ENCODE measurements at regions not wholly inside any gene's neighbourhood (a gene's known extent, or its start where the extent isn't known, plus 50 kb on each side); places are given as distances from the start of the nearest gene placed in this dataset.

DNA sequence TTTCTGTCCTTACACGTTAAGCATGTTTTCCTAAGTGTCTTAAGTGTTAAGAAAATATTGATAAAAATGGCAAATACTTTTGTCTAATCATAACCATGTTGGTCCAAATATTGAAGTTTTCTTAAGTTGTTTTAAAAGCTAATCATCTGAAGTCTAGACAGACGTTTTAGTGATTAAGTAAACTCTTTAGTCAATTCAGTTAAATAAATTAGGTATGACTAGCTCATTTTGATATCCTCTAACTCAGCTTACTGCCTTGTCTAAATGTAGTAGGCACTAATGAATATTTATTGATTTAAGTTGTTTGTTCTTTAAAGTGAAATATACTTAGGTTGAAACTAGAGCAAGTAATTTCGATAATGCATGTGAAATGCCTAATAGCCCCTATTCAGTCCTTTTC, 471.8 kb upstream of the CHST9 start:
- DNase-seq (no peak), ATAC-seq (no peak)
- Histone ChIP-seq H3K4me3 (no peak overlapping the region), H3K4me1 (ENCODE audit: low read depth) (no peaks in the 10 kb centered on the region), H3K36me3 (ENCODE audit: low read depth) (no peaks in the 10 kb centered on the region), H3K9me3 (no peaks in the 10 kb centered on the region)
- TF ChIP-seq, protein P1, sequence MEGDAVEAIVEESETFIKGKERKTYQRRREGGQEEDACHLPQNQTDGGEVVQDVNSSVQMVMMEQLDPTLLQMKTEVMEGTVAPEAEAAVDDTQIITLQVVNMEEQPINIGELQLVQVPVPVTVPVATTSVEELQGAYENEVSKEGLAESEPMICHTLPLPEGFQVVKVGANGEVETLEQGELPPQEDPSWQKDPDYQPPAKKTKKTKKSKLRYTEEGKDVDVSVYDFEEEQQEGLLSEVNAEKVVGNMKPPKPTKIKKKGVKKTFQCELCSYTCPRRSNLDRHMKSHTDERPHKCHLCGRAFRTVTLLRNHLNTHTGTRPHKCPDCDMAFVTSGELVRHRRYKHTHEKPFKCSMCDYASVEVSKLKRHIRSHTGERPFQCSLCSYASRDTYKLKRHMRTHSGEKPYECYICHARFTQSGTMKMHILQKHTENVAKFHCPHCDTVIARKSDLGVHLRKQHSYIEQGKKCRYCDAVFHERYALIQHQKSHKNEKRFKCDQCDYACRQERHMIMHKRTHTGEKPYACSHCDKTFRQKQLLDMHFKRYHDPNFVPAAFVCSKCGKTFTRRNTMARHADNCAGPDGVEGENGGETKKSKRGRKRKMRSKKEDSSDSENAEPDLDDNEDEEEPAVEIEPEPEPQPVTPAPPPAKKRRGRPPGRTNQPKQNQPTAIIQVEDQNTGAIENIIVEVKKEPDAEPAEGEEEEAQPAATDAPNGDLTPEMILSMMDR (IDR thresholded peaks at IDR 0.05): no peak
- intact Hi-C loops (cut with DNase I, micrococcal nuclease): no loop called here

DNA sequence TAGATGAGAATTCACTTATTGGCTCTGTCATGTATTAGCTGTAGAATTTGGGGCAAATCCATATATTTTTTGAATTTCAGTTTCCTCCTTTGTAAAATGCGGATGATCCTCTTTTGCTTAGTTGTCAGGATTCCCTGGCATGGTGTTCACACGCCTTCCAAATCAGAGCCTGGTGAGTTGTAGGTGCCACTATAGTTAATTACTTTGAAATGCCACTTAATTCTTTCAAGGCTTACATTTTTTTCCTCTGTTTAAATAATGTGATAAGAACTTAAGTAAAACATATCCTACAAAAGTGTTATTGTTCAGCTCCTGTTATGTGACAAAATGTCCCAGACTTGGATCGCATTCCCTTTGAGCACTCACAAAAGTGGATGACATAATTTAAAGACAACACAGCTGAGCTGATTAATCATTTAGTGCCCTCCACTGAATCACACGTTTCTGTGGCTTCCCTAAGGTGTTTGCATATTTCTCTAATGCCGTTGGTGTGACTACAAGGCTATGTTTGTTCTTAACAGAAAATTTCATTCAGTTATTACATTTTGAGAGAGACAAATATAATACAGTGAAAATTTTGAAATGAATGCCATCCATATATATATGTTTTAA, 471.2 kb upstream of the CHST9 start:
- TF ChIP-seq, protein P1 (IDR thresholded peaks at IDR 0.05): no peak
- ATAC-seq (no peak), DNase-seq (no peak)
- Histone ChIP-seq H3K9me3 (no peaks in the 10 kb centered on the region), H3K4me3 (no peak overlapping the region), H3K4me1 (ENCODE audit: low read depth) (no peaks in the 10 kb centered on the region), H3K36me3 (ENCODE audit: low read depth) (no peaks in the 10 kb centered on the region)
- intact Hi-C loops (cut with DNase I, micrococcal nuclease): no loop called here

DNA sequence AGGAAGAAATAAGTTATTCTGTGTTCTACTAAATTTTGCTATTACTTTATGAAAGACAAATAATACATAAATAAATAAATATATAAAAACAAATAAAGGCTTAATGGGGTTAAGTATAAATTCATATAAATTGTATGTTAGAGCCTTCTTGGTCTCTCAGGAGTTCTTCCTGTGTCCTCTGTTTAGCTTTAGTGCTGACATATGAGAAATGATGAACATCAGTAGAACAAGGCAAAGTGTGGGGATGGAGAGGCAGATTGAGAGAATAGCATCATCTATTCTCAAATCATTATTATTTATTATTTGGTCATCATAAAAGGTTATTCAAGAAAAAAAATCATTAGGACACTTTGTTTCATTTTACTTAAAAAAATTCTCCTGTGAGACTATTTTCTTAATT, 468.1 kb upstream of the CHST9 start:
- intact Hi-C loops (cut with DNase I, micrococcal nuclease): no loop called here
- H3K9me3 ChIP-seq: no peaks in the 10 kb centered on the region
- no peak for ATAC-seq
- no peaks in the 10 kb centered on the region for H3K36me3 ChIP-seq (ENCODE audit: low read depth)
- DNase-seq: no peak
- no peaks in the 10 kb centered on the region for H3K4me1 ChIP-seq (ENCODE audit: low read depth)
- TF ChIP-seq, protein P1 (IDR thresholded peaks at IDR 0.05): no peak
- H3K4me3 ChIP-seq: no peak overlapping the region

DNA sequence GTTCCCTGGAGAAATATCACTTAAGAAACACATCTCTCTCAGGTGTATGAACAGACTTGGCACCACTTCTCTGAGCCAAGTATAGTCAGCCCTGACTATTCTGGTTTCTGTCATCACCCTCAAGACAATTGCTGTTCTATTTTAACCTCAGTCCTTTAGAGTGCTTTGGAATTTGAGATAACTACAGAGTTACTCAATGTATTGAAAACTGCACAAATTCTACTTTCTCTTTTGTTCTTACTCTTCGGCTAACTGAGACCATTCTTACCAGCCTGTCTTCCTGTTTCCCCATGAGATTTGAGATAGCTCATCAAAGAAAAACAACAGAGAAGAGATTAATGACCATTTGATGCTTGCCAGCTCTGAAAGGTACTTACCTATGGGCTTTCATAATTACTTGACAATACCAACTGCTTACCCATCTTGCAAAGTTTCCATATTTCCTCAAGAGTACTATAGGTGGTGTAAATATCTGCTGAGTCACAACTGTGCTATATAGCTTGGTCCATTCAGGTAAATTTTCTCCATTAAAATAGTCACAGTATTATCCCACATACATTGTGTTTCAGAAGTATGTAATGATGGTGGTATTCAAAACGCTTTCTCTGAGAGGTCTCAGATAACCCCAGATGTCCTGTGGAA, 467.5 kb upstream of the CHST9 start:
- DNase-seq (no peak), ATAC-seq (no peak)
- Histone ChIP-seq H3K9me3 (no peaks in the 10 kb centered on the region), H3K4me1 (ENCODE audit: low read depth) (no peaks in the 10 kb centered on the region), H3K4me3 (no peak overlapping the region), H3K36me3 (ENCODE audit: low read depth) (no peaks in the 10 kb centered on the region)
- TF ChIP-seq, protein P1 (IDR thresholded peaks at IDR 0.05): no peak
- intact Hi-C loops (cut with DNase I, micrococcal nuclease): no loop called here

DNA sequence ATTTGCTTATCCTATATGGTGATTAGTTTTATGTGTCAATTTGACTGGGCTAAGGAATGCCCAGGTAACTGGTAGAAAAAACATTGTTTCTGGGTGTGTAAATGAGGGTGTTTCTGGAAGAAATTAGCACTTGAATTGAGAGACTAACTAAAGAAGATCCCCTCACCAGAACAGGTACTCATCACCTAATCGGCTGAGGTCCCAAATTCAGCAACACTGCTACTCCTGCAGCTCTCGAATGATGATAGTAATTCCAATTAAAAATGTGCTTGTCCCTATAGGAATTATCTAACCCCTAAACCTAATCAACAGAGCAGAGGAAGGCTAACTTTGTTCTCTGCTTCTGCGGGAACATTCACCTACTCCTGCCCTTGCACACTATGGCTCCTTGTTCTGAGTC, 464.5 kb upstream of the CHST9 start:
- no peaks in the 10 kb centered on the region for H3K36me3 ChIP-seq (ENCODE audit: low read depth)
- no peak for DNase-seq
- H3K9me3 ChIP-seq: no peaks in the 10 kb centered on the region
- H3K4me3 ChIP-seq: no peak overlapping the region
- intact Hi-C loops (cut with DNase I, micrococcal nuclease): no loop called here
- ATAC-seq: no peak
- H3K4me1 ChIP-seq (ENCODE audit: low read depth): no peaks in the 10 kb centered on the region
- TF ChIP-seq, protein P1 (IDR thresholded peaks at IDR 0.05): no peak
